ENCODE measurements at regions not wholly inside any gene's neighbourhood (a gene's known extent, or its start where the extent isn't known, plus 50 kb on each side); places are given as distances from the start of the nearest gene placed in this dataset.
A peak's percentile ranks its signal among the peaks of the same experiment; 100 is the strongest.

GRCh38 chr10:50990568-50991455 is 83.5 kb upstream of the PRKG1 start:
- Histone ChIP-seq H3K27me3 (ENCODE audit: low read depth) (peaks cover 47% of the 10 kb centered on the region), H3K4me1 (no peaks in the 10 kb centered on the region), H3K4me3 (peak overlapping the region; percentile 19), H3K9me3 (no peaks in the 10 kb centered on the region), H3K36me3 (replicated peaks) (no peaks in the 10 kb centered on the region)
- in situ Hi-C loops (cut with MboI; ENCODE audit: low sequenced_read_pairs), result no loop called here
- peak; percentile 6 to 24 for DNase-seq (ENCODE audit: low spot score in 2 of 2)

GRCh38 chr10:50991456-50992355 is 82.6 kb upstream of the PRKG1 start:
- in situ Hi-C loops (cut with MboI; ENCODE audit: low sequenced_read_pairs), result no loop called here
- peak in 1 of 2 experiments; percentile 11 for DNase-seq (ENCODE audit: low spot score in 2 of 2)
- Histone ChIP-seq H3K4me1 (no peaks in the 10 kb centered on the region), H3K4me3 (peak overlapping the region; percentile 19), H3K9me3 (no peaks in the 10 kb centered on the region), H3K27me3 (ENCODE audit: low read depth) (peaks cover 53% of the 10 kb centered on the region), H3K36me3 (replicated peaks) (no peaks in the 10 kb centered on the region)

- Histone ChIP-seq H3K9me3 (no peaks in the 10 kb centered on the region), H3K27me3 (ENCODE audit: low read depth) (peaks cover 58% of the 10 kb centered on the region), H3K4me1 (no peaks in the 10 kb centered on the region), H3K36me3 (replicated peaks) (no peaks in the 10 kb centered on the region), H3K4me3 (no peak overlapping the region)
- in situ Hi-C loops (cut with MboI; ENCODE audit: low sequenced_read_pairs), result no loop called here
- DNase-seq (ENCODE audit: low spot score in 2 of 2), result no peak
Observed at GRCh38 chr10:50992356-50992901, 81.9 kb upstream of the PRKG1 start.

- Histone ChIP-seq H3K4me1 (no peaks in the 10 kb centered on the region), H3K4me3 (no peak overlapping the region), H3K9me3 (no peaks in the 10 kb centered on the region), H3K36me3 (replicated peaks) (no peaks in the 10 kb centered on the region), H3K27me3 (ENCODE audit: low read depth) (peaks cover 64% of the 10 kb centered on the region)
- DNase-seq (ENCODE audit: low spot score in 2 of 2), result no peak
- in situ Hi-C loops (cut with MboI; ENCODE audit: low sequenced_read_pairs), result no loop called here
Observed at GRCh38 chr10:50992972-50993766, 81.1 kb upstream of the PRKG1 start.

GRCh38 chr10:50993771-50994251 is 80.5 kb upstream of the PRKG1 start:
- Histone ChIP-seq H3K9me3 (no peaks in the 10 kb centered on the region), H3K27me3 (ENCODE audit: low read depth) (peaks cover 65% of the 10 kb centered on the region), H3K4me3 (no peak overlapping the region), H3K36me3 (replicated peaks) (no peaks in the 10 kb centered on the region), H3K4me1 (no peaks in the 10 kb centered on the region)
- in situ Hi-C loops (cut with MboI; ENCODE audit: low sequenced_read_pairs), result no loop called here
- no peak for DNase-seq (ENCODE audit: low spot score in 2 of 2)

GRCh38 chr10:50997461-50997860 is 76.8 kb upstream of the PRKG1 start:
- Histone ChIP-seq H3K4me3 (no peak overlapping the region), H3K4me1 (no peaks in the 10 kb centered on the region), H3K36me3 (replicated peaks) (no peaks in the 10 kb centered on the region), H3K9me3 (no peaks in the 10 kb centered on the region), H3K27me3 (ENCODE audit: low read depth) (peaks cover 45% of the 10 kb centered on the region)
- in situ Hi-C loops (cut with MboI; ENCODE audit: low sequenced_read_pairs), result no loop called here
- no peak for DNase-seq (ENCODE audit: low spot score in 2 of 2)

- DNase-seq (ENCODE audit: low spot score in 2 of 2), result no peak
- Histone ChIP-seq H3K4me1 (no peaks in the 10 kb centered on the region), H3K9me3 (no peaks in the 10 kb centered on the region), H3K4me3 (no peak overlapping the region), H3K36me3 (replicated peaks) (no peaks in the 10 kb centered on the region), H3K27me3 (ENCODE audit: low read depth) (peaks cover 36% of the 10 kb centered on the region)
- in situ Hi-C loops (cut with MboI; ENCODE audit: low sequenced_read_pairs), result no loop called here
Observed at GRCh38 chr10:50999163-50999562, 75.1 kb upstream of the PRKG1 start.

- in situ Hi-C loops (cut with MboI; ENCODE audit: low sequenced_read_pairs), result no loop called here
- no peak overlapping the region for H3K4me3 ChIP-seq
- no peaks in the 10 kb centered on the region for H3K4me1 ChIP-seq
- H3K9me3 ChIP-seq, result no peaks in the 10 kb centered on the region
- peaks cover 32% of the 10 kb centered on the region for H3K27me3 ChIP-seq (ENCODE audit: low read depth)
- no peaks in the 10 kb centered on the region for H3K36me3 ChIP-seq (replicated peaks)
- no peak for DNase-seq (ENCODE audit: low spot score in 2 of 2)
Observed at GRCh38 chr10:51000164-51000563, 74.1 kb upstream of the PRKG1 start.

GRCh38 chr10:51000976-51001375 is 73.3 kb upstream of the PRKG1 start:
- peaks cover 27% of the 10 kb centered on the region for H3K27me3 ChIP-seq (ENCODE audit: low read depth)
- DNase-seq (ENCODE audit: low spot score in 2 of 2), result no peak
- H3K36me3 ChIP-seq (replicated peaks), result no peaks in the 10 kb centered on the region
- no peaks in the 10 kb centered on the region for H3K4me1 ChIP-seq
- H3K4me3 ChIP-seq, result no peak overlapping the region
- H3K9me3 ChIP-seq, result no peaks in the 10 kb centered on the region
- in situ Hi-C loops (cut with MboI; ENCODE audit: low sequenced_read_pairs), result no loop called here

- peaks cover 24% of the 10 kb centered on the region for H3K27me3 ChIP-seq (ENCODE audit: low read depth)
- H3K9me3 ChIP-seq, result no peaks in the 10 kb centered on the region
- peak in 1 of 2 experiments; percentile 27 for DNase-seq (ENCODE audit: low spot score in 2 of 2)
- in situ Hi-C loops (cut with MboI; ENCODE audit: low sequenced_read_pairs), result no loop called here
- no peak overlapping the region for H3K4me3 ChIP-seq
- no peaks in the 10 kb centered on the region for H3K36me3 ChIP-seq (replicated peaks)
- H3K4me1 ChIP-seq, result no peaks in the 10 kb centered on the region
Observed at GRCh38 chr10:51001587-51001986, 72.7 kb upstream of the PRKG1 start.

GRCh38 chr10:51002469-51002868 is 71.8 kb upstream of the PRKG1 start:
- in situ Hi-C loops (cut with MboI; ENCODE audit: low sequenced_read_pairs), result no loop called here
- Histone ChIP-seq H3K4me1 (no peaks in the 10 kb centered on the region), H3K9me3 (no peaks in the 10 kb centered on the region), H3K36me3 (replicated peaks) (no peaks in the 10 kb centered on the region), H3K4me3 (no peak overlapping the region), H3K27me3 (ENCODE audit: low read depth) (peaks cover 15% of the 10 kb centered on the region)
- no peak for DNase-seq (ENCODE audit: low spot score in 2 of 2)

GRCh38 chr10:51004776-51005175 is 69.5 kb upstream of the PRKG1 start:
- DNase-seq (ENCODE audit: low spot score in 2 of 2), result no peak
- Histone ChIP-seq H3K9me3 (no peaks in the 10 kb centered on the region), H3K4me1 (no peaks in the 10 kb centered on the region), H3K27me3 (ENCODE audit: low read depth) (peaks cover 1% of the 10 kb centered on the region; the same call in 1 of the 2 replicates), H3K36me3 (replicated peaks) (no peaks in the 10 kb centered on the region), H3K4me3 (no peak overlapping the region)
- in situ Hi-C loops (cut with MboI; ENCODE audit: low sequenced_read_pairs), result no loop called here

GRCh38 chr10:51005551-51005950 is 68.7 kb upstream of the PRKG1 start:
- Histone ChIP-seq H3K9me3 (no peaks in the 10 kb centered on the region), H3K4me3 (no peak overlapping the region), H3K36me3 (replicated peaks) (no peaks in the 10 kb centered on the region), H3K27me3 (ENCODE audit: low read depth) (no peaks in the 10 kb centered on the region; the same call in 1 of the 2 replicates), H3K4me1 (no peaks in the 10 kb centered on the region)
- no peak for DNase-seq (ENCODE audit: low spot score in 2 of 2)
- in situ Hi-C loops (cut with MboI; ENCODE audit: low sequenced_read_pairs), result no loop called here
